ENCODE measurements at regions not wholly inside any gene's neighbourhood (a gene's known extent, or its start where the extent isn't known, plus 50 kb on each side); places are given as distances from the start of the nearest gene placed in this dataset.

DNA sequence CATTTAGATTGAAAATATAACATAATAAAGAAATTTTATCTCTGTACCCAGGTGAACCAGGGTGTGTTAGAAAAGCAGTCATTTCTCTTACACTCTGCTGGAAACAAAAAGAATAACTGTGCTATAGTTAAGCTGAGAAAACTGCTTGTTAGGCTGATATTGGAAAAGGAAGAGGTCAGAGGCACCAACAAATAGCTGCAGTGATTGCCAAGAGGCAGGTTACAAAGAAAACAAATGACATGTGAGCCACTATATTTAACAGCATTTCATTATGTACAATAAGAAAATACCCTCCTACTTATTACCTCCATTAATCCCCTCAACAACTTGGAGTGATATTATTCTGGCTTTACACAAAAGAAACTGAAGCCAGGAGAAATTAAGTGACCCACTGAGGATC lies 607.9 kb upstream of the TLE4 start:
- POLR2A ChIA-PET, result no interaction called here

DNA sequence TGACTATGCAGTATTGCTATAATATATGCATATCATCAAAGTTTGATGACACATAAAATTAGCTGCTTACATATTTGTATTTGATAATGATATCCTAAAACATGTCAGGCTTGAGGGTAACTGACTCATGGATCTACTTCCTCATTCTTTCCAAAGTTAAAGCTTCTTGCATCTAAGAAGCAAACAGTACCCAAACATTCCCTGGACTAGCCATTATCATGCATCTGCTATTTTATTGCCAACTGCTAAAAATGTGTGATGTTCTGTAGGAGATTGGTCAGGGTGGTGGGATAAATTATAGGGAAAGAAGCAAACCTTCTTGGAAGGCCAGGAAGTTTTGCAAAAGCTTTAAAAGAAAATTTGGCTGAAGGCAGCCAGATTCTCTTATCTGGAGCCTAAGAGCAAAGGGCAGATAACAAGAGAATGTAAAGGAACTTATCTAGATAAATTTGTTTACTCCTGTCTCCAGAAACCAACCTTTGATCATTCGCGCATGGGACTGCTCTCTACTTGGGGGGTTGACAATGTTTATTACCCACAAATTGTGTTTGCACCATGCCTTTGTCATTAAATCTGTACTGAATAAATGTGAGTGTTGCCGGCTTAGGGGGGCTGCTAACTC lies 604.1 kb upstream of the TLE4 start:
- Histone ChIP-seq H3K27ac (ENCODE audit: low read length) (no peak overlapping the region), H3K36me3 (ENCODE audit: control insufficient read depth in 2 of 2, extremely low read depth in 1 of 2, insufficient read depth in 1 of 2, low read length in 1 of 2) (no peaks in the 10 kb centered on the region), H3K9me3 (no peaks in the 10 kb centered on the region), H3K4me1 (ENCODE audit: control insufficient read depth in 1 of 2, extremely low read depth in 1 of 2, insufficient read depth in 2 of 2, low read length in 2 of 2) (no peaks in the 10 kb centered on the region), H3K27me3 (replicated peaks in 1 of 2; ENCODE audit: control insufficient read depth in 2 of 2, extremely low read depth in 1 of 2, insufficient read depth in 2 of 2, low read length in 1 of 2) (no peaks in the 10 kb centered on the region), H3K4me3 (ENCODE audit: control insufficient read depth in 1 of 2, extremely low read depth in 1 of 2, low read length in 1 of 2) (no peak overlapping the region)
- H3K36me3 Mint-ChIP-seq, result no peaks in the 10 kb centered on the region
- H3K27ac Mint-ChIP-seq, result no peak overlapping the region
- no peaks in the 10 kb centered on the region for H3K27me3 Mint-ChIP-seq
- DNase-seq (no peak), ATAC-seq (replicated peaks in 1 of 4) (no peak)
- WGBS (ENCODE audit: insufficient coverage), result no CpG with 5 or more reads among the region's 3 CpGs
- H3K9me3 Mint-ChIP-seq, result peaks cover 0 to 3% (median 2%) of the 10 kb centered on the region in 3 donors
- ChIA-PET CTCF (no interaction called here), POLR2A (no interaction called here)
- H3K4me1 Mint-ChIP-seq, result no peaks in the 10 kb centered on the region
- no peak overlapping the region for H3K4me3 Mint-ChIP-seq

More for the DNA sequence above, 607.9 kb upstream of the TLE4 start:
- no peaks in the 10 kb centered on the region for H3K36me3 ChIP-seq (ENCODE audit: control insufficient read depth in 2 of 2, extremely low read depth in 1 of 2, insufficient read depth in 1 of 2, low read length in 1 of 2)
- no peak overlapping the region for H3K27ac Mint-ChIP-seq
- DNase-seq (no peak), ATAC-seq (replicated peaks in 1 of 4) (no peak)
- H3K9me3 Mint-ChIP-seq, result peaks cover 0 to 28% (median 8%) of the 10 kb centered on the region in 3 donors
- no peaks in the 10 kb centered on the region for H3K4me1 Mint-ChIP-seq
- no peak overlapping the region for H3K27ac ChIP-seq (ENCODE audit: low read length)
- H3K4me1 ChIP-seq (ENCODE audit: control insufficient read depth in 1 of 2, extremely low read depth in 1 of 2, insufficient read depth in 2 of 2, low read length in 2 of 2), result no peaks in the 10 kb centered on the region
- no peaks in the 10 kb centered on the region for H3K9me3 ChIP-seq
- no peak overlapping the region for H3K4me3 Mint-ChIP-seq
- H3K4me3 ChIP-seq (ENCODE audit: control insufficient read depth in 1 of 2, extremely low read depth in 1 of 2, low read length in 1 of 2), result no peak overlapping the region
- CTCF ChIA-PET, result no interaction called here
- H3K36me3 Mint-ChIP-seq, result no peaks in the 10 kb centered on the region
- H3K27me3 Mint-ChIP-seq, result no peaks in the 10 kb centered on the region
- no peaks in the 10 kb centered on the region for H3K27me3 ChIP-seq (replicated peaks in 1 of 2; ENCODE audit: control insufficient read depth in 2 of 2, extremely low read depth in 1 of 2, insufficient read depth in 2 of 2, low read length in 1 of 2)

DNA sequence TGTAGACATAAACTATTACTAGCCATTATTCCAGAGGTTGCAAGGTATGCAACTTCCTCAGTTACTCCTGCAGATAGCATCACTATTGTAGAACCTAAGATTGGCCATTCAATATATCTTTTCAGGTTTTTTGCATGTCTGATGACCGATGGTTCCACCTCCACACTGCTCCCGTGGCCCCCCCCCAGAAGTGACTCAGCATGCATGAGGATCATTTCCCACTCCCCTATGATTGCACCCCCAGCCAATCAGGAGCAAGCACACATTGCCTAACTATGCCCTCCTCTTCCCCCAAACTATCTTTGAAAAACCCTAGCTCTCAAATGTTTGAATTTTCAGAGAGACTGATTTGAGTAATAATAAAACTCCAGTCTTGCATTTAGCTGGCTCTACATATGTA lies 601.4 kb upstream of the TLE4 start:
- Histone ChIP-seq H3K4me3 (ENCODE audit: control insufficient read depth in 1 of 2, extremely low read depth in 1 of 2, low read length in 1 of 2) (no peak overlapping the region), H3K9me3 (no peaks in the 10 kb centered on the region), H3K27me3 (replicated peaks in 1 of 2; ENCODE audit: control insufficient read depth in 2 of 2, extremely low read depth in 1 of 2, insufficient read depth in 2 of 2, low read length in 1 of 2) (no peaks in the 10 kb centered on the region), H3K27ac (ENCODE audit: low read length) (no peak overlapping the region), H3K36me3 (ENCODE audit: control insufficient read depth in 2 of 2, extremely low read depth in 1 of 2, insufficient read depth in 1 of 2, low read length in 1 of 2) (no peaks in the 10 kb centered on the region), H3K4me1 (ENCODE audit: control insufficient read depth in 1 of 2, extremely low read depth in 1 of 2, insufficient read depth in 2 of 2, low read length in 2 of 2) (no peaks in the 10 kb centered on the region)
- no peak for ATAC-seq (replicated peaks in 1 of 4)
- H3K4me3 Mint-ChIP-seq, result no peak overlapping the region
- 79% methylated on average over 2 of the region's 2 CpGs for WGBS (ENCODE audit: insufficient coverage)
- H3K27ac Mint-ChIP-seq, result no peak overlapping the region
- no peaks in the 10 kb centered on the region for H3K27me3 Mint-ChIP-seq
- no peak for DNase-seq
- POLR2A ChIA-PET, result no interaction called here
- CTCF ChIA-PET, result no interaction called here
- H3K4me1 Mint-ChIP-seq, result no peaks in the 10 kb centered on the region
- peaks cover 0 to 3% (median 2%) of the 10 kb centered on the region in 3 donors for H3K9me3 Mint-ChIP-seq
- no peaks in the 10 kb centered on the region for H3K36me3 Mint-ChIP-seq

DNA sequence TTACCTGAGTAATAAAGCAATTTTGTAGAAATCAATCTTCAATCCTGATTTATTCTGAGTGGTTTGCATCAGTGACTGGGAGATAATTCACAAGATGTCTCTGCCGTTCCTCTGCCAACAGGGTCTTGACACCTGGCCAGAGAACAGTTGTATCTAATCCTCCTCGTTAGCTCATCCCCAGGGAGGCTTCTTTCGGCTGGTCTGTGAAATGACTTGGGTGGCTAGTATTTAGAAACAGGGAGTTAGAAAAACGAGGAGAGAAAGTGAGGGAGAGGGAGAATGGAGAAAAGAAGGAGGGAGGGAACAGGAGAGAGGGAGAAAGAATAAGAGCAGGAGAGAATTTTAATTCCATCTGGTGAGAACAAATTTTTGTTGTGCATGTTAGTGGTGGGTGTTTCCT lies 600.2 kb upstream of the TLE4 start:
- 58% methylated on average over 4 of the region's 4 CpGs for WGBS (ENCODE audit: insufficient coverage)
- Histone ChIP-seq H3K27me3 (replicated peaks in 1 of 2; ENCODE audit: control insufficient read depth in 2 of 2, extremely low read depth in 1 of 2, insufficient read depth in 2 of 2, low read length in 1 of 2) (no peaks in the 10 kb centered on the region), H3K4me3 (ENCODE audit: control insufficient read depth in 1 of 2, extremely low read depth in 1 of 2, low read length in 1 of 2) (no peak overlapping the region), H3K27ac (ENCODE audit: low read length) (no peak overlapping the region), H3K9me3 (no peaks in the 10 kb centered on the region), H3K4me1 (ENCODE audit: control insufficient read depth in 1 of 2, extremely low read depth in 1 of 2, insufficient read depth in 2 of 2, low read length in 2 of 2) (no peaks in the 10 kb centered on the region), H3K36me3 (ENCODE audit: control insufficient read depth in 2 of 2, extremely low read depth in 1 of 2, insufficient read depth in 1 of 2, low read length in 1 of 2) (no peaks in the 10 kb centered on the region)
- H3K4me3 Mint-ChIP-seq, result no peak overlapping the region
- DNase-seq (no peak), ATAC-seq (replicated peaks in 1 of 4) (no peak)
- no peaks in the 10 kb centered on the region for H3K36me3 Mint-ChIP-seq
- ChIA-PET POLR2A (no interaction called here), CTCF (no interaction called here)
- no peak overlapping the region for H3K27ac Mint-ChIP-seq
- no peaks in the 10 kb centered on the region for H3K4me1 Mint-ChIP-seq
- H3K9me3 Mint-ChIP-seq, result peaks cover 0 to 3% (median 2%) of the 10 kb centered on the region in 3 donors
- no peaks in the 10 kb centered on the region for H3K27me3 Mint-ChIP-seq

DNA sequence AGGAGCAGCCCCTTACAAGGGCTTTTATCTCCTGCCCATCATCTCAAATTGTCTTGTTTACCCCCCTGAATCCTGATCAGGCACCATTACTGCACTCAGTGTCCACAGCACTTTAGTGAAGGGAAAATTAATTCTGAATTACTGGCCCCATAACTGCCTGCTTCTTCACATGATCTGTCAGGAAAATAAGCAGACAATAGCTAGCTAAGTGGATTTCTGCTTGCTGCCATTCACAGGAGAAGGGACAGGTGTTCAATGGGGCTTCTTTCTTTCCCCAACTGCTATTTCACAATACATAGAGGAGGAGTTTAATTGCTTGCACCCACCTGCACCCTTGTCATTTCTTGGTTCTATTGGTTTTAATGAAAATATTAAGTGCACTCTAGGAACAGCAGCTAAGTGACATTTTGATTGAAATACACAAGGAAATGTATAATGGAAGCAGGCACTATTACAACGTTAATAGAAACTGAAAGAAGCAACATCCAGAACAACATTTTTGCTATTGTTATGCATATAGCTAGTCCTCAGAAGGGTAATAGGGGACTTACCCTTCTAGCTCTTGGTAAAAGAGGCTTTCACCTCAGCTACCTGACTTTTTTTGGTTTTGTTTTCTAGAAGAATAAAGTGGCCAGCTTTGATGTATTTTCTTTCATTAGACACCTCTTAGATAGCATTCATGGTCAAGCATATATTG lies 599.3 kb upstream of the TLE4 start:
- H3K9me3 Mint-ChIP-seq, result peaks cover 0 to 3% (median 2%) of the 10 kb centered on the region in 3 donors
- Histone ChIP-seq H3K36me3 (ENCODE audit: control insufficient read depth in 2 of 2, extremely low read depth in 1 of 2, insufficient read depth in 1 of 2, low read length in 1 of 2) (no peaks in the 10 kb centered on the region), H3K4me3 (ENCODE audit: control insufficient read depth in 1 of 2, extremely low read depth in 1 of 2, low read length in 1 of 2) (no peak overlapping the region), H3K27ac (ENCODE audit: low read length) (no peak overlapping the region), H3K27me3 (replicated peaks in 1 of 2; ENCODE audit: control insufficient read depth in 2 of 2, extremely low read depth in 1 of 2, insufficient read depth in 2 of 2, low read length in 1 of 2) (no peaks in the 10 kb centered on the region), H3K4me1 (ENCODE audit: control insufficient read depth in 1 of 2, extremely low read depth in 1 of 2, insufficient read depth in 2 of 2, low read length in 2 of 2) (no peaks in the 10 kb centered on the region), H3K9me3 (no peaks in the 10 kb centered on the region)
- no peak overlapping the region for H3K27ac Mint-ChIP-seq
- H3K4me1 Mint-ChIP-seq, result no peaks in the 10 kb centered on the region
- ATAC-seq (replicated peaks in 1 of 4) (no peak), DNase-seq (no peak)
- H3K4me3 Mint-ChIP-seq, result no peak overlapping the region
- no peaks in the 10 kb centered on the region for H3K27me3 Mint-ChIP-seq
- WGBS (ENCODE audit: insufficient coverage), result no CpG with 5 or more reads among the region's 1 CpG
- no peaks in the 10 kb centered on the region for H3K36me3 Mint-ChIP-seq
- ChIA-PET POLR2A (no interaction called here), CTCF (no interaction called here)

DNA sequence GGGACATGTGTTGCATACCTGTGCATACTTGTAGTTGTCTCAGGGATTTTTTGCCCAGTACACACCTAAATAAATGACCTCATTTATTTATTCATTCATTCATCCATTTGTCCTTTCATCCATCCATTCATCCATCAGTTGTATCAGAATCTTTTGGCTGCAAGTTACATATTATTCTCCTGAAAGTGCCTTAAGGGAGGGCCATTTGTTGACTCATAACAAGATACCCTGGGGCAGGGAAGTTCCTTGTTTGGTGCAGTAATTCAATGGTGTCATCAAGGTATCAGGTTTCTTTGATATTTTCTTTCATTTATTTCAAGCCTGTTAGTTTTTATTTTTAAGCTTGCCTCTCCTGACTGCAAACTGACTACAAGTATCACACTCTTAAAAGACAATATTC lies 597.9 kb upstream of the TLE4 start:
- Histone ChIP-seq H3K9me3 (no peaks in the 10 kb centered on the region), H3K4me3 (ENCODE audit: control insufficient read depth in 1 of 2, extremely low read depth in 1 of 2, low read length in 1 of 2) (no peak overlapping the region), H3K27me3 (replicated peaks in 1 of 2; ENCODE audit: control insufficient read depth in 2 of 2, extremely low read depth in 1 of 2, insufficient read depth in 2 of 2, low read length in 1 of 2) (no peaks in the 10 kb centered on the region), H3K4me1 (ENCODE audit: control insufficient read depth in 1 of 2, extremely low read depth in 1 of 2, insufficient read depth in 2 of 2, low read length in 2 of 2) (no peaks in the 10 kb centered on the region), H3K27ac (ENCODE audit: low read length) (no peak overlapping the region), H3K36me3 (ENCODE audit: control insufficient read depth in 2 of 2, extremely low read depth in 1 of 2, insufficient read depth in 1 of 2, low read length in 1 of 2) (no peaks in the 10 kb centered on the region)
- H3K4me1 Mint-ChIP-seq, result no peaks in the 10 kb centered on the region
- H3K36me3 Mint-ChIP-seq, result no peaks in the 10 kb centered on the region
- H3K9me3 Mint-ChIP-seq, result peaks cover 2 to 3% (median 2%) of the 10 kb centered on the region in 3 donors
- no peak overlapping the region for H3K27ac Mint-ChIP-seq
- H3K27me3 Mint-ChIP-seq, result no peaks in the 10 kb centered on the region
- POLR2A ChIA-PET, result no interaction called here
- no peak overlapping the region for H3K4me3 Mint-ChIP-seq
- DNase-seq (no peak), ATAC-seq (replicated peaks in 1 of 4) (no peak)
- CTCF ChIA-PET, result no interaction called here

DNA sequence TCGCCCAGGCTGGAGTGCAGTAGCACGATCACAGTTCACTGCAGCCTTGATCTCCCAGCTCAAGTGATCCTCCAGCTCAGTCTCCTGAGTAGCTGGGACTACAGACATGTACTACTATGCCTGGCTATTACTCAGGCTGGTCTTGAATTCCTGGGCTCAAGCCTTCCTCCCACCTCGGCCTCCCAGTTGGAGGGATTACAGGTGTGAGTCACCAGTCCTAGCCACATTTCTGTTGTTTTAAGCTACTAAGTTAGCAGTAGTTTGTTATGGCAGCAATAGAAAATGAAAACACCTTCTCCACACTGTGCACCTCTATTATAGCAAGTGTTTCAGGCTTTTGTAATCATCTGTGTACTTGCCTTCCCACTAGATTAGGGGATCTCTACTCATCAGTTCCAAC lies 588.9 kb upstream of the TLE4 start:
- no peak for ATAC-seq (replicated peaks in 1 of 4)
- Mint-ChIP-seq H3K4me3 (no peak overlapping the region), H3K36me3 (no peaks in the 10 kb centered on the region), H3K27ac (no peak overlapping the region), H3K9me3 (peaks cover 0 to 12% (median 2%) of the 10 kb centered on the region in 3 donors), H3K4me1 (no peaks in the 10 kb centered on the region), H3K27me3 (peaks cover 0 to 4% of the 10 kb centered on the region in 2 donors)
- ChIA-PET CTCF (no interaction called here), POLR2A (no interaction called here)
- no peaks in the 10 kb centered on the region for H3K36me3 ChIP-seq (ENCODE audit: control insufficient read depth in 2 of 2, extremely low read depth in 1 of 2, insufficient read depth in 1 of 2, low read length in 1 of 2)
- no peak for DNase-seq
- no peaks in the 10 kb centered on the region for H3K27me3 ChIP-seq (replicated peaks in 1 of 2; ENCODE audit: control insufficient read depth in 2 of 2, extremely low read depth in 1 of 2, insufficient read depth in 2 of 2, low read length in 1 of 2)
- H3K4me3 ChIP-seq (ENCODE audit: control insufficient read depth in 1 of 2, extremely low read depth in 1 of 2, low read length in 1 of 2), result no peak overlapping the region
- H3K9me3 ChIP-seq, result no peaks in the 10 kb centered on the region
- 83% methylated on average over 2 of the region's 3 CpGs for WGBS (ENCODE audit: insufficient coverage)
- no peaks in the 10 kb centered on the region for H3K4me1 ChIP-seq (ENCODE audit: control insufficient read depth in 1 of 2, extremely low read depth in 1 of 2, insufficient read depth in 2 of 2, low read length in 2 of 2)
- no peak overlapping the region for H3K27ac ChIP-seq (ENCODE audit: low read length)

Data from T-cell (primary cell).